ENCODE measurements at regions not wholly inside any gene's neighbourhood (a gene's known extent, or its start where the extent isn't known, plus 50 kb on each side); places are given as distances from the start of the nearest gene placed in this dataset.

DNA sequence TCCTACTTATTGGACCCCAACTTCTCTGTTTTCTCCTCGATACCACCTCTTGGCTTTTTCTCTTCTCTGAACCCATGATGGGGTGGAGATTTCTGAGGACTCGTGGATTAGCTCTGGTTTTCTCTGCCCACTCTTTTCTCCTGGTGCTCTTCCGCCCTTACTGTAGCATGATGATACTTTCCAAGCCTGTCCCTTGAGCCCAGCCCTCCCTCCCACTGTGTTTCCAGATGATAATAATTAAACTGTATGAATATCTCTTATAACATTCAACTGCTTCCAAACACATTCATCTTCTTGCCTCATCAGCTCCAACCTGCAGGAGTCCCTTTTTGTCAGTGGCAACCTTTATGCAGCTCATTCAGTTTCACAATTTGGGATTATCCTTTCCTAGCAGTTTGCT is 494.2 kb upstream of the KLF4 start:
- H3K4me1 ChIP-seq (ENCODE audit: insufficient read depth, low read length): no peaks in the 10 kb centered on the region
- no peak overlapping the region for H3K9ac ChIP-seq (ENCODE audit: low read length)
- no TSS peak for BruUV-seq (replicated peaks)
- no peaks in the 10 kb centered on the region for H3K9me3 ChIP-seq (ENCODE audit: low read length)
- H2AFZ ChIP-seq (ENCODE audit: low read length): no peak overlapping the region
- no peaks in the 10 kb centered on the region for H3K36me3 ChIP-seq (ENCODE audit: low read depth, low read length)
- no peak overlapping the region for H3K4me2 ChIP-seq (ENCODE audit: low read length)
- ChIA-PET POLR2A (ENCODE audit: unreplicated experiment) (no interaction called here), CTCF (no interaction called here)
- intact Hi-C loops (cut with micrococcal nuclease): no loop called here
- H3K4me3 ChIP-seq (ENCODE audit: low read length): no peak overlapping the region
- no peaks in the 10 kb centered on the region for H3F3A ChIP-seq (ENCODE audit: low read length, unreplicated experiment)
- no peak overlapping the region for H3K27ac ChIP-seq (ENCODE audit: low read length)
- ATAC-seq (no peak), DNase-seq (no peak)
- TF ChIP-seq, protein P1, sequence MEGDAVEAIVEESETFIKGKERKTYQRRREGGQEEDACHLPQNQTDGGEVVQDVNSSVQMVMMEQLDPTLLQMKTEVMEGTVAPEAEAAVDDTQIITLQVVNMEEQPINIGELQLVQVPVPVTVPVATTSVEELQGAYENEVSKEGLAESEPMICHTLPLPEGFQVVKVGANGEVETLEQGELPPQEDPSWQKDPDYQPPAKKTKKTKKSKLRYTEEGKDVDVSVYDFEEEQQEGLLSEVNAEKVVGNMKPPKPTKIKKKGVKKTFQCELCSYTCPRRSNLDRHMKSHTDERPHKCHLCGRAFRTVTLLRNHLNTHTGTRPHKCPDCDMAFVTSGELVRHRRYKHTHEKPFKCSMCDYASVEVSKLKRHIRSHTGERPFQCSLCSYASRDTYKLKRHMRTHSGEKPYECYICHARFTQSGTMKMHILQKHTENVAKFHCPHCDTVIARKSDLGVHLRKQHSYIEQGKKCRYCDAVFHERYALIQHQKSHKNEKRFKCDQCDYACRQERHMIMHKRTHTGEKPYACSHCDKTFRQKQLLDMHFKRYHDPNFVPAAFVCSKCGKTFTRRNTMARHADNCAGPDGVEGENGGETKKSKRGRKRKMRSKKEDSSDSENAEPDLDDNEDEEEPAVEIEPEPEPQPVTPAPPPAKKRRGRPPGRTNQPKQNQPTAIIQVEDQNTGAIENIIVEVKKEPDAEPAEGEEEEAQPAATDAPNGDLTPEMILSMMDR (conservative IDR thresholded peaks at IDR 0.05; ENCODE audit: low read depth, low read length): no peak
- no peak for TF ChIP-seq EZH2phosphoT487 (IDR thresholded peaks at IDR 0.05; ENCODE audit: borderline replicate concordance, low read length)
- TF ChIP-seq EZH2 (IDR thresholded peaks at IDR 0.05; ENCODE audit: low read length, unreplicated experiment): no peak
- no peaks in the 10 kb centered on the region for H3K9me2 ChIP-seq (replicated peaks; ENCODE audit: low read length)
- no peaks in the 10 kb centered on the region for H3K27me3 ChIP-seq (ENCODE audit: low read length)
- H3K79me2 ChIP-seq (ENCODE audit: low read length): no peaks in the 10 kb centered on the region
- H4K20me1 ChIP-seq (ENCODE audit: low read length): no peaks in the 10 kb centered on the region

DNA sequence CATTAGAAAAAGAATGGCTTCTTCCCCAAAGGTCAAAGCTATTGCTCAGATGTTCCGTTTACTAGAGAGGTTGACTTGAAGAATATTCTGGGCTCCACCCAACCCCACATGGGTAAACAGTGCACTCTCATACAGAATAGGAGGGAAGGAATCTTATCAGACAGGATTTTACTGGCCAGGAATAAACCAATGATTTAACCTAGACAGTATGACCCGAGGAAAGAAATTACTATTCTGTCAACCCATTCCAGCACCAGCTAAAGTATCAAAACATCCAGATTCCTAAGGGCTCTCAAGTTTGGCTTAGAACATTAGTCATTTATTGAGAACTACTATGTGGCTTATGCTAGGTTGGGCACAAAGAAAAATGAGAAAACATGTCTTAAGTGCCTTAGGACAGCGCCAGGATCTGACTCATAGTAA is 493.6 kb upstream of the KLF4 start:
- no peaks in the 10 kb centered on the region for H3K27me3 ChIP-seq (ENCODE audit: low read length)
- no peak overlapping the region for H3K27ac ChIP-seq (ENCODE audit: low read length)
- no peak overlapping the region for H3K9ac ChIP-seq (ENCODE audit: low read length)
- H3K4me3 ChIP-seq (ENCODE audit: low read length): no peak overlapping the region
- no peaks in the 10 kb centered on the region for H3K9me2 ChIP-seq (replicated peaks; ENCODE audit: low read length)
- BruUV-seq (replicated peaks): no TSS peak
- no peaks in the 10 kb centered on the region for H4K20me1 ChIP-seq (ENCODE audit: low read length)
- no peaks in the 10 kb centered on the region for H3K36me3 ChIP-seq (ENCODE audit: low read depth, low read length)
- DNase-seq (peak; percentile 17), ATAC-seq (no peak)
- no peaks in the 10 kb centered on the region for H3K79me2 ChIP-seq (ENCODE audit: low read length)
- ChIA-PET CTCF (no interaction called here), POLR2A (ENCODE audit: unreplicated experiment) (no interaction called here)
- H3K4me1 ChIP-seq (ENCODE audit: insufficient read depth, low read length): no peaks in the 10 kb centered on the region
- intact Hi-C loops (cut with micrococcal nuclease): no loop called here
- H2AFZ ChIP-seq (ENCODE audit: low read length): no peak overlapping the region
- no peak overlapping the region for H3K4me2 ChIP-seq (ENCODE audit: low read length)
- H3K9me3 ChIP-seq (ENCODE audit: low read length): no peaks in the 10 kb centered on the region
- TF ChIP-seq EZH2 (IDR thresholded peaks at IDR 0.05; ENCODE audit: low read length, unreplicated experiment) (no peak), EZH2phosphoT487 (IDR thresholded peaks at IDR 0.05; ENCODE audit: borderline replicate concordance, low read length) (no peak)
- TF ChIP-seq, protein P1 (conservative IDR thresholded peaks at IDR 0.05; ENCODE audit: low read depth, low read length): no peak
- no peaks in the 10 kb centered on the region for H3F3A ChIP-seq (ENCODE audit: low read length, unreplicated experiment)

DNA sequence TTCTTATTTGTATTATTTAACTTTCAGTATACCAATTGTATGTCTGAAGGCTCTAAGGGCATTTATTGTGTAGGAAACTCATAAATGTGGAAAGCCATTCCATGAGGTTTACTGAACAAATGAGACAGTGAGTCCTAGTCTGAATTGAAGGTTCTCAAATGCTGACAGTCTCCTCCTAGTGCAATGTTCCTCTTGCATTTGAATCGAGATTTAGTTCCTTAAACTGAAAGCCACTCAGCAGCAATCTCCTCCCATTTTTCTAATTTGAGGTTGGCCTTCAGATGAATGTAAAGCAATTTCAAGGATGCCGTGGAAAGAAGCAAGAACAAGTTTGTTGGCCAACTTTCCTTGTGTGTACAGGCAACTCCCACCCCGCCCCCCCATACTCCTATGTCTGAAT is 493.2 kb upstream of the KLF4 start:
- TF ChIP-seq, protein P1 (conservative IDR thresholded peaks at IDR 0.05; ENCODE audit: low read depth, low read length): no peak
- TF ChIP-seq EZH2phosphoT487 (IDR thresholded peaks at IDR 0.05; ENCODE audit: borderline replicate concordance, low read length): no peak
- no peak for TF ChIP-seq EZH2 (IDR thresholded peaks at IDR 0.05; ENCODE audit: low read length, unreplicated experiment)
- H3K36me3 ChIP-seq (ENCODE audit: low read depth, low read length): no peaks in the 10 kb centered on the region
- H2AFZ ChIP-seq (ENCODE audit: low read length): no peak overlapping the region
- no peaks in the 10 kb centered on the region for H3K79me2 ChIP-seq (ENCODE audit: low read length)
- H3K9me2 ChIP-seq (replicated peaks; ENCODE audit: low read length): no peaks in the 10 kb centered on the region
- intact Hi-C loops (cut with micrococcal nuclease): no loop called here
- H3F3A ChIP-seq (ENCODE audit: low read length, unreplicated experiment): no peaks in the 10 kb centered on the region
- BruUV-seq (replicated peaks): no TSS peak
- no peaks in the 10 kb centered on the region for H4K20me1 ChIP-seq (ENCODE audit: low read length)
- H3K27me3 ChIP-seq (ENCODE audit: low read length): no peaks in the 10 kb centered on the region
- no peak overlapping the region for H3K4me3 ChIP-seq (ENCODE audit: low read length)
- no peak overlapping the region for H3K27ac ChIP-seq (ENCODE audit: low read length)
- H3K9me3 ChIP-seq (ENCODE audit: low read length): no peaks in the 10 kb centered on the region
- no peak for ATAC-seq
- H3K4me2 ChIP-seq (ENCODE audit: low read length): no peak overlapping the region
- H3K4me1 ChIP-seq (ENCODE audit: insufficient read depth, low read length): no peaks in the 10 kb centered on the region
- ChIA-PET CTCF (no interaction called here), POLR2A (ENCODE audit: unreplicated experiment) (no interaction called here)
- no peak overlapping the region for H3K9ac ChIP-seq (ENCODE audit: low read length)
- DNase-seq: no peak
